ENCODE measurements at regions not wholly inside any gene's neighbourhood (a gene's known extent, or its start where the extent isn't known, plus 50 kb on each side); places are given as distances from the start of the nearest gene placed in this dataset.

DNA sequence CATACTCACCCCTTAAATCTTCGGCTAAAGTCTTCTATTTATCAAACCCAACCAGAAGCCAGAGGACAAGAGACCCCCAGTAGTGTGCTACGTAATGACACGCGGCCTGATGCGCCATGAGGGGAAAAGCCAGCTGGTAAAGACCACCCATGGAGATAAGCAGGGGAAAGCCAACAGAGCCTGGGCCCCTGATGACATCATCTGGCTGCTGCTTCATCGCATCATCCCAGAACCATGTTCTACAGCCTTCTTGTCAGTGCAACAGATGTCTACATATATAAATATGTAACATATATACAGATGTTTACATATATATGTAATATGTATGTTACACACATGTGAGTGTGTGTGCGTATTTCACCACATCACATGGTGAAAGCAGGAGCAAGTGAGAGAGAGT is 81.7 kb upstream of the VANGL1 start:
- TF ChIP-seq, protein P1, sequence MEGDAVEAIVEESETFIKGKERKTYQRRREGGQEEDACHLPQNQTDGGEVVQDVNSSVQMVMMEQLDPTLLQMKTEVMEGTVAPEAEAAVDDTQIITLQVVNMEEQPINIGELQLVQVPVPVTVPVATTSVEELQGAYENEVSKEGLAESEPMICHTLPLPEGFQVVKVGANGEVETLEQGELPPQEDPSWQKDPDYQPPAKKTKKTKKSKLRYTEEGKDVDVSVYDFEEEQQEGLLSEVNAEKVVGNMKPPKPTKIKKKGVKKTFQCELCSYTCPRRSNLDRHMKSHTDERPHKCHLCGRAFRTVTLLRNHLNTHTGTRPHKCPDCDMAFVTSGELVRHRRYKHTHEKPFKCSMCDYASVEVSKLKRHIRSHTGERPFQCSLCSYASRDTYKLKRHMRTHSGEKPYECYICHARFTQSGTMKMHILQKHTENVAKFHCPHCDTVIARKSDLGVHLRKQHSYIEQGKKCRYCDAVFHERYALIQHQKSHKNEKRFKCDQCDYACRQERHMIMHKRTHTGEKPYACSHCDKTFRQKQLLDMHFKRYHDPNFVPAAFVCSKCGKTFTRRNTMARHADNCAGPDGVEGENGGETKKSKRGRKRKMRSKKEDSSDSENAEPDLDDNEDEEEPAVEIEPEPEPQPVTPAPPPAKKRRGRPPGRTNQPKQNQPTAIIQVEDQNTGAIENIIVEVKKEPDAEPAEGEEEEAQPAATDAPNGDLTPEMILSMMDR (IDR thresholded peaks at IDR 0.05), result no peak
- TF ChIP-seq EZH2 (IDR thresholded peaks at IDR 0.05) (no peak), EZH2phosphoT487 (IDR thresholded peaks at IDR 0.05) (no peak)
